Hippocampal formation (tissue), 2 donors: ENCODE measurements at regions not wholly inside any gene's neighbourhood (a gene's known extent, or its start where the extent isn't known, plus 50 kb on each side); places are given as distances from the start of the nearest gene placed in this dataset.

ENCODE experiments used
- DNase-seq, 2 donors: peaks; one replicate each; lab custom pipeline; 2025; lab: John Stamatoyannopoulos, UW

- DNase-seq = no peak
Measured at GRCh38 chr6:43869079-43869710, 99.2 kb downstream of the VEGFA start.

GRCh38 chr6:43868467-43868866 is 98.5 kb downstream of the VEGFA start:
- no peak for DNase-seq

GRCh38 chr6:43867996-43868395 is 98.0 kb downstream of the VEGFA start:
- DNase-seq = no peak

- DNase-seq = no peak
Measured at GRCh38 chr6:43867246-43867645, 97.2 kb downstream of the VEGFA start.

- DNase-seq = no peak
Measured at GRCh38 chr6:43865932-43866645, 96.1 kb downstream of the VEGFA start.

GRCh38 chr6:43865086-43865485 is 95.1 kb downstream of the VEGFA start:
- no peak for DNase-seq

GRCh38 chr6:43862925-43863324 is 92.9 kb downstream of the VEGFA start:
- DNase-seq = no peak

GRCh38 chr6:43861212-43861894 is 91.3 kb downstream of the VEGFA start:
- DNase-seq = no peak

GRCh38 chr6:43860285-43860684 is 90.3 kb downstream of the VEGFA start:
- no peak for DNase-seq

- DNase-seq = no peak
Measured at GRCh38 chr6:43859213-43859612, 89.2 kb downstream of the VEGFA start.

GRCh38 chr6:43858161-43859153 is 88.4 kb downstream of the VEGFA start:
- no peak for DNase-seq

GRCh38 chr6:43856005-43856765 is 86.2 kb downstream of the VEGFA start:
- DNase-seq = no peak

GRCh38 chr6:43855247-43855646 is 85.2 kb downstream of the VEGFA start:
- no peak for DNase-seq

- DNase-seq = no peak
Measured at GRCh38 chr6:43853066-43853650, 83.1 kb downstream of the VEGFA start.

GRCh38 chr6:43852350-43852864 is 82.4 kb downstream of the VEGFA start:
- no peak for DNase-seq

GRCh38 chr6:43851204-43851865 is 81.3 kb downstream of the VEGFA start:
- DNase-seq = no peak

GRCh38 chr6:43850314-43851203 is 80.5 kb downstream of the VEGFA start:
- DNase-seq = no peak

GRCh38 chr6:43849844-43850243 is 79.8 kb downstream of the VEGFA start:
- DNase-seq = no peak
